Vagina (tissue), 2 donors: ENCODE measurements at regions not wholly inside any gene's neighbourhood (a gene's known extent, or its start where the extent isn't known, plus 50 kb on each side); places are given as distances from the start of the nearest gene placed in this dataset.

ENCODE experiments used
- DNase-seq, 2 donors: peaks; one replicate each; pipeline ENCODE4 v3.0.0-alpha.2; 2017; ENCODE audit errors: extremely low spot score in 2 of 2
- H3K27ac ChIP-seq: fragments of 200-600 bp; sonication (generic); one replicate; pipeline ENCODE4 v1.5.1; 2019
- H3K27me3 ChIP-seq: fragments of 200-600 bp; sonication (generic); one replicate; pipeline ENCODE4 v1.5.1; 2019
- H3K36me3 ChIP-seq, 2 donors: fragments of 200-600 bp; sonication (generic); one replicate each; pipeline ENCODE4 v1.5.1; 2017 to 2019
- H3K4me1 ChIP-seq: fragments of 200-600 bp; sonication (generic); one replicate; pipeline ENCODE4 v1.5.1; 2019
- H3K4me3 ChIP-seq, 2 donors: fragments of 200-600 bp; sonication (generic); 1 replicate in 1 of 2; 2 replicates in 1 of 2; pipeline ENCODE4 v1.5.1; 2016 to 2019
- H3K9me3 ChIP-seq: fragments of 200-600 bp; sonication (generic); one replicate; pipeline ENCODE4 v1.5.1; 2019
- CTCF ChIP-seq, 3 experiments: fragments of 450-650 bp in 2 of 3; fragments of 200-600 bp in 1 of 3; sonication (generic) in 1 of 3; IDR thresholded peaks; one replicate each; pipeline ENCODE4 v1.5.1; 2017 to 2019; ENCODE audit warnings: antibody characterized with exemption in 3 of 3, mild to moderate bottlenecking in 2 of 3, moderate library complexity in 2 of 3
- POLR2A ChIP-seq, 2 donors: fragments of 450-650 bp; IDR thresholded peaks; one replicate each; pipeline ENCODE4 v1.6.1; 2017; ENCODE audit warnings: antibody characterized with exemption in 2 of 2, mild to moderate bottlenecking in 2 of 2, moderate library complexity in 2 of 2
- POLR2AphosphoS5 ChIP-seq, 2 donors: sonication (generic); formaldehyde crosslinking; IDR thresholded peaks; one replicate each; pipeline ENCODE4 v1.9.0; 2017; ENCODE audit warnings: antibody characterized with exemption in 2 of 2, mild to moderate bottlenecking in 2 of 2, low read depth in 1 of 2; ENCODE audit not compliant: insufficient read depth in 1 of 2
- intact Hi-C: fragments of 100-400 bp; cut with DNase I; formaldehyde crosslinking; loops from one replicate; pipeline ENCODE4 v1.15.1; 2023

- no peaks in the 10 kb centered on the region for H3K27me3 ChIP-seq
- H3K4me1 ChIP-seq: no peaks in the 10 kb centered on the region
- no peaks in the 10 kb centered on the region for H3K36me3 ChIP-seq
- DNase-seq: no peak
- H3K9me3 ChIP-seq: no peaks in the 10 kb centered on the region
- H3K27ac ChIP-seq: no peak overlapping the region
- no peak for TF ChIP-seq POLR2AphosphoS5 (IDR thresholded peaks at IDR 0.05; ENCODE audit: insufficient read depth in 1 of 2, low read depth in 1 of 2)
- H3K4me3 ChIP-seq: no peak overlapping the region
- intact Hi-C loops: no loop called here
Observed at GRCh38 chr5:152853361-152853760, 448.3 kb upstream of the NMUR2 start.

GRCh38 chr5:152855441-152855840 lies 450.4 kb upstream of the NMUR2 start:
- no peak for DNase-seq
- TF ChIP-seq POLR2A (IDR thresholded peaks at IDR 0.05) (no peak), POLR2AphosphoS5 (IDR thresholded peaks at IDR 0.05; ENCODE audit: insufficient read depth in 1 of 2, low read depth in 1 of 2) (no peak), CTCF (IDR thresholded peaks at IDR 0.05) (no peak)
- no peaks in the 10 kb centered on the region for H3K9me3 ChIP-seq
- no peak overlapping the region for H3K27ac ChIP-seq
- no peaks in the 10 kb centered on the region for H3K4me1 ChIP-seq
- H3K27me3 ChIP-seq: no peaks in the 10 kb centered on the region
- no peaks in the 10 kb centered on the region for H3K36me3 ChIP-seq
- intact Hi-C loops: no loop called here
- no peak overlapping the region for H3K4me3 ChIP-seq

- intact Hi-C loops: no loop called here
- no peak for DNase-seq
- no peaks in the 10 kb centered on the region for H3K36me3 ChIP-seq
- no peak overlapping the region for H3K4me3 ChIP-seq
- no peaks in the 10 kb centered on the region for H3K9me3 ChIP-seq
- H3K27me3 ChIP-seq: no peaks in the 10 kb centered on the region
- TF ChIP-seq CTCF (IDR thresholded peaks at IDR 0.05) (no peak), POLR2AphosphoS5 (IDR thresholded peaks at IDR 0.05; ENCODE audit: insufficient read depth in 1 of 2, low read depth in 1 of 2) (no peak), POLR2A (IDR thresholded peaks at IDR 0.05) (no peak)
- H3K27ac ChIP-seq: no peak overlapping the region
- H3K4me1 ChIP-seq: no peaks in the 10 kb centered on the region
Observed at GRCh38 chr5:152861231-152861630, 456.2 kb upstream of the NMUR2 start.

GRCh38 chr5:152864447-152864846 lies 459.4 kb upstream of the NMUR2 start:
- DNase-seq: no peak
- Histone ChIP-seq H3K27ac (no peak overlapping the region), H3K9me3 (no peaks in the 10 kb centered on the region), H3K4me1 (no peaks in the 10 kb centered on the region), H3K27me3 (no peaks in the 10 kb centered on the region), H3K4me3 (no peak overlapping the region), H3K36me3 (no peaks in the 10 kb centered on the region)
- TF ChIP-seq POLR2A (IDR thresholded peaks at IDR 0.05): no peak
- no peak for TF ChIP-seq POLR2AphosphoS5 (IDR thresholded peaks at IDR 0.05; ENCODE audit: insufficient read depth in 1 of 2, low read depth in 1 of 2)
- no peak for TF ChIP-seq CTCF (IDR thresholded peaks at IDR 0.05)
- intact Hi-C loops: no loop called here

GRCh38 chr5:152864991-152865390 lies 459.9 kb upstream of the NMUR2 start:
- Histone ChIP-seq H3K9me3 (no peaks in the 10 kb centered on the region), H3K36me3 (no peaks in the 10 kb centered on the region)
- intact Hi-C loops: no loop called here

More at GRCh38 chr5:152864991-152865390, 459.9 kb upstream of the NMUR2 start:
- H3K4me3 ChIP-seq: no peak overlapping the region
- TF ChIP-seq POLR2AphosphoS5 (IDR thresholded peaks at IDR 0.05; ENCODE audit: insufficient read depth in 1 of 2, low read depth in 1 of 2): no peak
- TF ChIP-seq POLR2A (IDR thresholded peaks at IDR 0.05): no peak
- no peak for TF ChIP-seq CTCF (IDR thresholded peaks at IDR 0.05)
- H3K27me3 ChIP-seq: no peaks in the 10 kb centered on the region
- H3K27ac ChIP-seq: no peak overlapping the region
- H3K4me1 ChIP-seq: no peaks in the 10 kb centered on the region
- no peak for DNase-seq
